Ectodermal cell (in vitro differentiated cells): ENCODE measurements at regions not wholly inside any gene's neighbourhood (a gene's known extent, or its start where the extent isn't known, plus 50 kb on each side); places are given as distances from the start of the nearest gene placed in this dataset.

Experiments
- H3K27ac ChIP-seq: 2 replicates; pipeline ENCODE4 v1.7.0; 2013; ENCODE audit warnings: mild to moderate bottlenecking, low read depth, low read length; ENCODE audit not compliant: insufficient read depth, poor library complexity, severe bottlenecking
- H3K27me3 ChIP-seq: 2 replicates; pipeline ENCODE4 v1.7.0; 2013; ENCODE audit warnings: mild to moderate bottlenecking, low read length; ENCODE audit not compliant: insufficient read depth, control insufficient read depth, poor library complexity, severe bottlenecking
- H3K36me3 ChIP-seq: one replicate; pipeline ENCODE4 v1.7.0; 2013; ENCODE audit warnings: low read length; ENCODE audit not compliant: control insufficient read depth, insufficient read depth
- H3K4me1 ChIP-seq: one replicate; pipeline ENCODE4 v1.7.0; 2013; ENCODE audit warnings: low read length; ENCODE audit not compliant: control insufficient read depth, insufficient read depth
- H3K4me3 ChIP-seq: 2 replicates; pipeline ENCODE4 v1.7.0; 2013; ENCODE audit warnings: low read depth, low read length, control low read depth; ENCODE audit not compliant: insufficient read depth
- H3K9me3 ChIP-seq: 2 replicates; pipeline ENCODE4 v1.7.0; 2013; ENCODE audit warnings: mild to moderate bottlenecking, low read length, moderate library complexity; ENCODE audit not compliant: control insufficient read depth
- WGBS, 2 experiments: methylation state at CpG; one replicate each; pipeline ENCODE4 v1.1.7; 2013; ENCODE audit warnings: missing lambda C conversion rate in 2 of 2; 5-methylcytosine and 5-hydroxymethylcytosine counted together

GRCh38 chr17:13812350-13812749, 210.6 kb upstream of the HS3ST3A1 start:
- Histone ChIP-seq H3K36me3 (no peaks in the 10 kb centered on the region), H3K27ac (no peak overlapping the region), H3K9me3 (no peaks in the 10 kb centered on the region), H3K4me3 (no peak overlapping the region), H3K27me3 (no peaks in the 10 kb centered on the region), H3K4me1 (no peaks in the 10 kb centered on the region)
- 93 to 97% methylated on average over 2 of the region's 2 CpGs for WGBS, 2 experiments

GRCh38 chr17:13813347-13814240, 211.9 kb upstream of the HS3ST3A1 start:
- no peak overlapping the region for H3K4me3 ChIP-seq
- H3K4me1 ChIP-seq = no peaks in the 10 kb centered on the region
- WGBS, 2 experiments = 84 to 91% methylated on average over 16 to 17 of the region's 17 CpGs
- no peak overlapping the region for H3K27ac ChIP-seq
- no peaks in the 10 kb centered on the region for H3K36me3 ChIP-seq
- no peaks in the 10 kb centered on the region for H3K27me3 ChIP-seq
- no peaks in the 10 kb centered on the region for H3K9me3 ChIP-seq

DNA sequence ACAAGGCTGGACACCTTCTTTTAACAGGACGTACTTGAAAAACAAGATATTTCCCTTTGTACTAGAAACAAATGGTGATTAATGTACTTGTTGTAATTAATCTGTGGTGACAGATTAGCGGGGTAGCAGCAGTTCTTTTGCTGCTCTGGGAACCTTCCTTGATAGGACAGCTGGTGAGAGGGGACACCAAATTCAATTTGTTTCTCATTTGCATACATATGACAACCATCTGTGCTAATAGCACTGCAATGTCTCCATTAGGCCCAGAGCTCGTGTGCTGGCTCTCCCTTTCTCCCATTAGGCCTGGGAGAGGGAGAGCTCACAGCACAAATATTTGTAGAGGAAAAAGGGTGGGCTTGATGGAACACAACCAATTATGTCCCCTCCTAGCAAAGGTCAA, 221.0 kb upstream of the HS3ST3A1 start:
- no peak overlapping the region for H3K27ac ChIP-seq
- no peak overlapping the region for H3K4me3 ChIP-seq
- no peaks in the 10 kb centered on the region for H3K4me1 ChIP-seq
- H3K36me3 ChIP-seq = no peaks in the 10 kb centered on the region
- WGBS, 2 experiments = 87 to 91% methylated on average over 3 of the region's 3 CpGs
- H3K9me3 ChIP-seq = no peaks in the 10 kb centered on the region
- H3K27me3 ChIP-seq = no peaks in the 10 kb centered on the region

GRCh38 chr17:13825526-13826040, 223.9 kb upstream of the HS3ST3A1 start:
- H3K9me3 ChIP-seq = no peaks in the 10 kb centered on the region
- H3K4me3 ChIP-seq = no peak overlapping the region
- no peaks in the 10 kb centered on the region for H3K27me3 ChIP-seq
- H3K36me3 ChIP-seq = no peaks in the 10 kb centered on the region
- no peak overlapping the region for H3K27ac ChIP-seq
- WGBS, 2 experiments = 92 to 93% methylated on average over 1 of the region's 1 CpG
- no peaks in the 10 kb centered on the region for H3K4me1 ChIP-seq

DNA sequence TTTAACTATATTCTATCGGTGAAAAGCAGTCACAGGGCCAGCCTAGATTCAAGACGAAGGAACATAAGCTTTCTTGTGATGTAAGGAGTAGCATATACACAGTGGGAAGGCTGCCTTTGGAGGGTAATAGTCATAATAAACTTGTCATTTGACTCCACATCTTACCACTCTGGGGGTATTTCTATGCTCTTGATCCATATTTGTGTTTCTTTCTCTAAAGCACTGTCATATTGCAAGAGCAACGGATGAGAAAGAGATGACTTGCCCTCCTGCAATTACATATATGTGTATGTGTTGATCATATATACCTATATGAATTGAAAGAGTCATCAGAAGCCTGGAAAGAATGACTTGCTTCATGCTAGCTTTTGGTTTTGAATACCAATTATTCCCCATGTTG, 225.4 kb upstream of the HS3ST3A1 start:
- Histone ChIP-seq H3K27ac (no peak overlapping the region), H3K27me3 (no peaks in the 10 kb centered on the region), H3K9me3 (no peaks in the 10 kb centered on the region), H3K36me3 (no peaks in the 10 kb centered on the region), H3K4me1 (no peaks in the 10 kb centered on the region), H3K4me3 (no peak overlapping the region)
- WGBS, 2 experiments = 99 to 100% methylated on average over 2 to 3 of the region's 3 CpGs

DNA sequence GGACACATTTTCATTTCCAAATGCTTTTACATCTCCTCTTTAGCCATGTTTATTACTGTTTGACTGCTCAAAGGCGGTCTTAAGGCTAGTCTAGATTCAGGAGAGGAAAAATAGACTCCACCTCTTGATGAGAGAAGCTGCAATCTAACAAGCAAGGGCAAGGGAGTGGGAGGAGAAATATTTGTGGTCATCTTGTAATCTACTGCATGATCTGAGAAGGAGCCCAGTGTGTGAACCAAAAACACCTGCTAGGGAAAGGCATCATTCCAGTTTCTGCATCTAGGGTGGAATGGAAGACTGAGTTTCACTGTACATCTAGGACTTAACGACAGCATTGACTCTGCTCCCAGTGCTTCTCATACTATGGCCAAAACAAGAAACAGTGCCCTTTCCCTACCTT, 232.2 kb upstream of the HS3ST3A1 start:
- Histone ChIP-seq H3K27me3 (no peaks in the 10 kb centered on the region), H3K36me3 (no peaks in the 10 kb centered on the region), H3K4me3 (no peak overlapping the region), H3K4me1 (no peaks in the 10 kb centered on the region), H3K9me3 (no peaks in the 10 kb centered on the region), H3K27ac (no peak overlapping the region)
- WGBS, 2 experiments = 94 to 98% methylated on average over 2 of the region's 2 CpGs

GRCh38 chr17:13835151-13835550, 233.4 kb upstream of the HS3ST3A1 start:
- no peak overlapping the region for H3K4me3 ChIP-seq
- H3K27me3 ChIP-seq = no peaks in the 10 kb centered on the region
- WGBS, 2 experiments = 91 to 96% methylated on average over 2 of the region's 2 CpGs
- no peaks in the 10 kb centered on the region for H3K4me1 ChIP-seq
- H3K9me3 ChIP-seq = no peaks in the 10 kb centered on the region
- no peak overlapping the region for H3K27ac ChIP-seq
- no peaks in the 10 kb centered on the region for H3K36me3 ChIP-seq

DNA sequence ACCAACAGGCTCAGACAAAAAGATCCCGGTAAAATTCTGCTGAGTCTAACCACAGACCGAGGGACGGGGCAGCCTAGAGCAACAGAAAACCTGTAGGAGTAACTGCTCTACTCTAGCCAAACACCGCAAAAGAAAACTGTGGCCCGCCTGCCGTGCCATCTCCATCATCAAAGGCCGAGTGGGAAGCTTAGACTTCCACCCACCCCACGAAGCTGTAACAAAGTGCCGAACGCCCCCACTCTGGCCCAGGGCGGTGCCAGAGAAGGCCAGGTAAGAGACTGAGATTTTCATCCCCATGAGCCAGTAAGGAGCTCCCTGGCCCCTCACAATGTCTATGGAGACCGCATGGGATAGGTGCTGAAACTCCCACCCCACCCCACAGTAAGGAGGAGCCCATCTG, 231.9 kb upstream of the COX10 start:
- no peak overlapping the region for H3K27ac ChIP-seq
- H3K36me3 ChIP-seq = no peaks in the 10 kb centered on the region
- no peak overlapping the region for H3K4me3 ChIP-seq
- H3K9me3 ChIP-seq = no peaks in the 10 kb centered on the region
- H3K4me1 ChIP-seq = no peaks in the 10 kb centered on the region
- WGBS, 2 experiments = 95% methylated on average over 12 of the region's 12 CpGs
- no peaks in the 10 kb centered on the region for H3K27me3 ChIP-seq

GRCh38 chr17:13840254-13840653, 229.1 kb upstream of the COX10 start:
- WGBS, 2 experiments = 71 to 85% methylated on average over 1 of the region's 1 CpG
- H3K4me3 ChIP-seq = no peak overlapping the region
- no peak overlapping the region for H3K27ac ChIP-seq
- no peaks in the 10 kb centered on the region for H3K9me3 ChIP-seq
- H3K36me3 ChIP-seq = no peaks in the 10 kb centered on the region
- H3K27me3 ChIP-seq = no peaks in the 10 kb centered on the region
- H3K4me1 ChIP-seq = no peaks in the 10 kb centered on the region

GRCh38 chr17:13843862-13844635, 225.3 kb upstream of the COX10 start:
- Histone ChIP-seq H3K36me3 (no peaks in the 10 kb centered on the region), H3K4me3 (no peak overlapping the region), H3K4me1 (no peaks in the 10 kb centered on the region), H3K27ac (no peak overlapping the region), H3K9me3 (peaks cover 3% of the 10 kb centered on the region), H3K27me3 (no peaks in the 10 kb centered on the region)
- WGBS, 2 experiments = 70 to 83% methylated on average over 2 to 4 of the region's 4 CpGs
